NCI-H2196 treated with DMSO at 0.1 percent for 48 hours (cell line): ENCODE measurements at regions not wholly inside any gene's neighbourhood (a gene's known extent, or its start where the extent isn't known, plus 50 kb on each side); places are given as distances from the start of the nearest gene placed in this dataset.
"Not testable (repeated sequence)": the region's sequence is repeated elsewhere in the genome, so short reads cannot be mapped to it uniquely, and the experiment has no call there.

Experiments used
- DNase-seq: peaks from one replicate; lab custom pipeline; 2025; ENCODE audit not compliant: unreplicated experiment; lab: John Stamatoyannopoulos, UW

DNA sequence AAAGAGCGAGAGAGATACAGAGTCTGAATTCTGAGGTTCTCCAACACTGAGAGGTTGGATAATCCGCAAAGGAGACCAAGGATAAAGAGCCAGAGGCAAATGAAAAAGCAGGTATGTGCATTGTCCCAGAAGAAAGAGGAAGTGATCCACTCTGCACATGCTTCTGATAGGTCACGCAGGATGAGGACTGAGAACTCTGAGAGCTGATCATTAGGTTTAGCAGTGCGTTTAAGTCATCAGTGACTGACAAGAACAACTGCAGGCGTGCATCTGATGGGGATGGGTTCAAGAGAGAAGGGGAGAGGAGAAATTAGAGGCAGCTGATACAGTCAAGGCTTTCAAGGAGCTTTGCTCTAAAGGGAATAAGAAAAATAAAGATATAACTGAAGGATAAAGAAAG lies 301.2 kb upstream of the SGK1 start:
- no peak for DNase-seq

GRCh38 chr6:134614606-134615485 lies 296.9 kb upstream of the SGK1 start:
- DNase-seq = no peak

GRCh38 chr6:134612128-134612527 lies 294.2 kb upstream of the SGK1 start:
- DNase-seq = not testable (repeated sequence)

- DNase-seq = no peak
Observed at GRCh38 chr6:134610411-134610810, 292.5 kb upstream of the SGK1 start.

- DNase-seq = no peak
Observed at GRCh38 chr6:134609716-134610261, 291.9 kb upstream of the SGK1 start.

GRCh38 chr6:134607411-134607810 lies 289.5 kb upstream of the SGK1 start:
- DNase-seq = no peak

DNA sequence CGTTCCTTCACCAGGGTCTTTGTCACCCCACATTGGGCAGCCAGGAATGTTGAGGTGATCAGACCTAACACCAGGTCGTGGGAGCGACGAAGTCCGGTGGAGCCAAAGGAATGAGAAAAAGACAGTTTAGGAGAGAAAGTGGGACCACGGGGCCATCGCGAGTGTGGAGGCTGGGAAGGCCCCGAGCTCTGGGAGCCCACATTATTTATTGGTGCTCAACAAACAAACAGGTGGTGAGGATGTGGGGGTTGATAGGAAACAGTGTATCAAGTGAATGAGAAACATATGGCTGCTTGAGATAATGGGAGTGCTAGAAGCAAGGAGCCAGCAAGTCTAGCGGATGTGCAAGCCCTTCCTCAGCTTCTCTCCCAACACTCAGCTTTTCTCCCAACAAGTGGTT lies 287.1 kb upstream of the SGK1 start:
- DNase-seq = no peak

DNA sequence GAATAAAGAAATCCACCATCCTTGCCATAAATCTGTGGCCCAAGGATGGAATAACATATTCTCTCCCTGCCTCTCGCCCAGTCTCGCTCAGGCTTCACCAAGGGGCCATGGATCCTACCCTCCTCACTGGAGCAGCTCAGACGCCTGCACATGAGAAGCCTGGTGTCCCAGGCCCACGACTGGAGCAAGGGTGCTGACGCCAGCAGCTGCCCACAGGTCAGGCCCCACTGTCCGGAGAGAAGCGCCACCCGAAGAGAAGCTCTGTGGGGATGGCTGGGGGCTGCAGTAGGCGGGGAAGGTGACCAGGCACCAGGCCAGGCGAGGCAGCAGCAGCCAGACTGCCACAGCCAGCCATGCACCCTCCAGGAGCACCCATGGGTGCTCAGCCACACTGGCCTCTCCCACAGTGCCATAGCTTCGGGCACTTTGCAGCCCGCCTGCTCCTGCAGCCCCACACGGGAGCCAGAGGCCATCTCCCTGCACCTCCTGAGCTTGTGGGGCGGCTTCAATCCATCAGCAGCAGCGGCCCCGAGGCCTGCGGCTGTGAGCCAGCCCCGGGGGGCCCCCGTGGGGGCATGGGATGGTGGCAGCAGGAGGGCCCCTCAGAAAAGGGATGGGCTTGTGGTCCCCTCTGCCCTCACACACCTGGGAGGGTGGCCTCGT lies 286.2 kb upstream of the SGK1 start:
- DNase-seq = no peak

DNA sequence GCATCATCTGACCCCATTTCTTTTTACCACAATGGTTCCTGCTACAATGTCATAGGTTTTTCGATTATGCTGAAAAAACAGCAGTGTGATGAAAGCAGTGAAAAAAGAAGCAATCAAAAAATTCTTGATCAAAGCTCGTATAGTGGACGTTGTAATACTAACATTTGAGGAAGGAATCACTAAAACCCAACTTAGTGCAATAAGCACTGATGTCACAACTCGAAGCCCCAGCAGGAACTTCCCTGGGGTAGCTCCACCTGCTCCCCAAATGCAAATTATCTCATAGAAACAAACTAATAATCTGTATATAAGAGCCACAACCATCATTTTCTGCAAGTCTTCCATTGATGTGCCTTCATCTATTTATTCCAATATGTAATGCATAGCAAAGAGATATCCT lies 285.6 kb upstream of the SGK1 start:
- no peak for DNase-seq

DNA sequence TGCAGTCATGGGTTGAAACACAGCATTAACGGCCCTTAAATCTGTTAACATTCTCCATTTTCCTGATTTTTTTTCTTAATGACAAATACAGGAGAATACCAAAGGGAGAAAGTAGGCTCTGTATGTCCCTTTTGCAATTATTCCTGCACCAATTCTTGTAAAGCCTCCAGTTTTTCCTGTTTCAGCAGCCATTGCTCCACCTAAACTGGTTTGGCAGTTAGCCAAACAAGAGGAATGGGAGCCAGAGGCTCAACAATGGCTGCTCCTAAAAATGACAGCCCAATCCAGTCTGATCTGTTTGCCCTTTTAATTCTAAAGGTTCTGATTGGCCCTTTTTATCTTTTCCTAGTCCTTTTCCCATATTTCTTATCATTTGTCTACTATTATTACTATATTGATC lies 284.2 kb upstream of the SGK1 start:
- DNase-seq = no peak

DNA sequence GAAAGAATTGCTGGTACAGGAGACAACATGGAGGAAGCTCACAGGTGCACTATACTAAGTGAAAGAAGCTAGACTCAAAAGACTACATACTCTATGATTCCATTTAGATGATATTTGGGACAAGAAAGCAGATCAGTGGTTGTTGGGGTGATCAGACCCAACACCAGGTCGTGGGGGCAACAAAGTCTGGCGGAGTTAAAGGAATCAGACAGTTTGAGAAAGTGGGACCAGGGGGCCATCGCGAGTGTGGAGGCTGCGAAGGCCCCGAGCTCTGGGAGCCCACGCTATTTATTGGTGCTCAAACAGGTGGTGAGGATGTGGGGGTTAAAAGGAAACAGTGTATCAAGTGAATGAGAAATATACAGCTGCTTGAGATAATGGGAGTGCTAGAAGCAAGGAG lies 282.8 kb upstream of the SGK1 start:
- DNase-seq = no peak

- no peak for DNase-seq
Observed at GRCh38 chr6:134599079-134599478, 281.2 kb upstream of the SGK1 start.

DNA sequence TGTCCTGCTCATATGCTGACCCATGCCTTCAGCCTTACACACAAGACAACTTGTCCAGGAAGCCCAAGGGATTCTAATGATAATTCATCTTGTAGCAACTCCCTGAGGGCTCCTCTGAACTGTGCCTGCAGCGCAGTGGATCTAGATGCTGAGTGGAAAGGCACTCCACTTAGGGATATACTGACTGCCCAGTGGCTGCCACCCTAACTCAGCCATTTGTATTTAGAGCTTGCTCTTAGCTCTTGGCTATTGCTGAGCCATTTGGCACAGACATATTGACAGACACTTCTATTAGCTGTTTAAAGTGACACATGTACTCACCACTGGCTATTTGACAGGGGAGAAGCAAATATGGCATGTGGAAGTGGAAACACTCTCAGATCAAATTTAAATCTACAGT lies 278.3 kb upstream of the SGK1 start:
- no peak for DNase-seq

- DNase-seq = no peak
Observed at GRCh38 chr6:134594881-134595280, 277.0 kb upstream of the SGK1 start.

GRCh38 chr6:134593887-134594286 lies 276.0 kb upstream of the SGK1 start:
- no peak for DNase-seq

DNA sequence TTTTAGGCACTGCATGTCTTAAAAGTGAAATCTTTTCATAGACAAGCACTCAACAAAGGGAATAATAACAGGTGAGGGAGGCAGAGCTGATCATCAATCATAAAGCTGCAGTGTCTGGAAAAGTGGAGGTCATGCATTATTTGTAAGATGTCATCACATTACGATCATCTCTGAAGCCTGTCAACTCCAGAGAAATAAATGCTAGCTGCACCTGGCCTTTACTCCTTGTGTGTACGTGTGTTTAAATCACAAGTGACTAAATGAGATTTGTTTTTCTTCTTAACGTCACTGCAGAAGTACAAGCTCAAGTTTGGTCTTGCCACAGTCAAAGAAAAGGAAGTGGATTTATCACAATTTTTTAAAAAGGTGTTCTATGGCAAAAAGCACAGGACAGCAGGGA lies 275.5 kb upstream of the SGK1 start:
- DNase-seq = no peak

DNA sequence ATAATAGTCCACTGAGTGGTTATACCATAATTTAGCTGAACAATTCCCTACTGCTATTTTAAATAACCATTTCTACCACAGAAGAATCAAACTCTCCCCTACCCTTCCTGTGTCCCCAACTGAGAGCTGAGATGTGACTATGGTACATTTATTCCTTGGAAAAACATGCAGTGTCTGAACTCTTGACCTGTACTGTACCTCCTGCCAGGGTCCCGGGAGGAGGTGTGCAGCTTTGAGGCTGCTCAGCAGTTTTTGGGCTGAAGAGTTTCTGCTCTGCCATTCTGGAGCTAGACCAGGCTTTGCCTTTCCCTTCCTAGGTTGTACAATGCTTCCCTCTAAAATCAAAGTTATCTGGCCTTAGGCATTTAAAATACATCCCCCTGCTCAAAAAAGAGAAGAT lies 275.1 kb upstream of the SGK1 start:
- no peak for DNase-seq

- no peak for DNase-seq
Observed at GRCh38 chr6:134590449-134590848, 272.5 kb upstream of the SGK1 start.

DNA sequence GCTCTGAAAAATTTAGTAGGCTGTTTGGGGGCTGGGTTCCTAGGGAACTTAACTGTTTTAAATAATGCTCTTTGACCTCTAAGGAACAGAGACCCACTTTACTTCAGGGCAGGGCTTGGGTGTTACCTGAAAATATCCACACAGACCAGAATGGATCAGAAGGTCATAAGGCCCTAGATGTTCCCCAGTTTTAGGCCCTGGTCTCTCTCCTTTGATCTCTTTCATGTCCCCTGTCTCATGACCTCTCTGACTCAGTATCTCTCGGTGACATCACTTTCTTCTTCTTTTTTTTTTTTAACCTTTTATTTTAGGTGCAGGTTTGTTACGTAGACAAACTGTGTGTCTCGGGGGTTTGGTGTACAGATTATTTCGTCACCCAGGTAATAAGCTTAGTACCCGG lies 272.1 kb upstream of the SGK1 start:
- no peak for DNase-seq

- no peak for DNase-seq
Observed at GRCh38 chr6:134589512-134589911, 271.6 kb upstream of the SGK1 start.

- no peak for DNase-seq
Observed at GRCh38 chr6:134588267-134588666, 270.4 kb upstream of the SGK1 start.

DNA sequence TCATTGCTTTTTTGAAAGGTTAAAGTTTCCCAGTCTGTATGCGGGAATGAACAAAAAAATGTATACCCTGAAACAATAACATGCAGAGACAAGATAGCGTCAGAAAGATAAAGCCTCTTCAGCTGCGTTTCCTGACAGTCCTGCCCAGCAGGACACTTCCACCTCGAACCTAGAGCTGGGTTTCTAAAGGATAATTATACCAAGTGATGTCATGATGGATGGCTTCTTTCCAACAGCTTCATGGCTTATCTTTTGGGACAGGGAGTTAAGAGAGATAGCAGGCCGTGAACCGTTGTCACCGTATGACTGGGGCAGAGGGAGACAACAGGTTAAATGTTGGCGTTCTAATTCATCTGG lies 267.6 kb upstream of the SGK1 start:
- peak; percentile 54 for DNase-seq
